Mesenchymal stem cell (in vitro differentiated cells and primary cell): ENCODE measurements at regions not wholly inside any gene's neighbourhood (a gene's known extent, or its start where the extent isn't known, plus 50 kb on each side); places are given as distances from the start of the nearest gene placed in this dataset.

ENCODE experiments used
- DNase-seq: peaks from one replicate; pipeline ENCODE4 v3.0.0-alpha.2; 2013
- H2AFZ ChIP-seq: one replicate; pipeline ENCODE4 v1.6.1; 2013; ENCODE audit warnings: low read depth, mild to moderate bottlenecking, control low read depth, inconsistent platforms, low read length, moderate library complexity
- H2AK5ac ChIP-seq: 2 replicates; pipeline ENCODE4 v1.6.1; 2013; ENCODE audit warnings: low read length, moderate library complexity, mild to moderate bottlenecking, inconsistent platforms; ENCODE audit not compliant: severe bottlenecking
- H2BK120ac ChIP-seq: one replicate; pipeline ENCODE4 v1.6.1; 2013; ENCODE audit warnings: low read depth, mild to moderate bottlenecking, inconsistent platforms, low read length, moderate library complexity
- H2BK12ac ChIP-seq, 2 experiments: one replicate each; pipeline ENCODE4 v1.6.1; 2013; ENCODE audit warnings: inconsistent platforms in 2 of 2, low read length in 2 of 2, mild to moderate bottlenecking in 2 of 2, moderate library complexity in 2 of 2, control low read depth in 1 of 2
- H2BK15ac ChIP-seq: one replicate; pipeline ENCODE4 v1.6.1; 2013; ENCODE audit warnings: mild to moderate bottlenecking, low read depth, inconsistent platforms; ENCODE audit not compliant: poor library complexity, severe bottlenecking
- H2BK5ac ChIP-seq: 2 replicates; pipeline ENCODE4 v1.6.1; 2013; ENCODE audit warnings: low read depth, mild to moderate bottlenecking, low read length, control low read depth, inconsistent platforms; ENCODE audit not compliant: poor library complexity, severe bottlenecking
- H3K14ac ChIP-seq, 2 experiments: one replicate each; pipeline ENCODE4 v1.6.1; 2013; ENCODE audit warnings: inconsistent platforms in 2 of 2, low read length in 2 of 2, control low read depth in 1 of 2, mild to moderate bottlenecking in 1 of 2, moderate library complexity in 1 of 2
- H3K18ac ChIP-seq, 2 experiments: one replicate each; pipeline ENCODE4 v1.6.1; 2013; ENCODE audit warnings: inconsistent platforms in 2 of 2, low read length in 2 of 2, control low read depth in 1 of 2, low read depth in 1 of 2, mild to moderate bottlenecking in 1 of 2
- H3K23ac ChIP-seq, 2 experiments: one replicate each; pipeline ENCODE4 v1.6.1; 2013; ENCODE audit warnings: inconsistent platforms in 2 of 2, low read length in 2 of 2, mild to moderate bottlenecking in 2 of 2, moderate library complexity in 2 of 2, control low read depth in 1 of 2
- H3K27ac ChIP-seq: 2 replicates; pipeline ENCODE4 v1.5.1; 2013; ENCODE audit warnings: mild to moderate bottlenecking, moderate library complexity, low read length, control low read depth, inconsistent platforms; ENCODE audit not compliant: poor library complexity, severe bottlenecking
- H3K27me3 ChIP-seq, 2 experiments: 2 replicates each; pipeline versions ENCODE4 v1.6.1 to v1.7.0; 2013; ENCODE audit warnings: low read length in 2 of 2, mild to moderate bottlenecking in 2 of 2, moderate library complexity in 2 of 2, control low read depth in 1 of 2, inconsistent platforms in 1 of 2; ENCODE audit not compliant: control insufficient read depth in 1 of 2, insufficient read depth in 1 of 2
- H3K36me3 ChIP-seq, 2 experiments: 2 replicates each; pipeline versions ENCODE4 v1.6.1 to v1.7.0; 2013; ENCODE audit warnings: low read length in 2 of 2, control low read depth in 1 of 2, inconsistent platforms in 1 of 2, low read depth in 1 of 2, mild to moderate bottlenecking in 1 of 2; ENCODE audit not compliant: insufficient read depth in 2 of 2, control insufficient read depth in 1 of 2
- H3K4ac ChIP-seq, 2 experiments: one replicate each; pipeline ENCODE4 v1.6.1; 2013; ENCODE audit warnings: inconsistent platforms in 2 of 2, low read length in 2 of 2, mild to moderate bottlenecking in 2 of 2, moderate library complexity in 2 of 2, control low read depth in 1 of 2, low read depth in 1 of 2
- H3K4me1 ChIP-seq: 2 replicates; pipeline ENCODE4 v1.6.1; 2013; ENCODE audit warnings: low read depth, low read length, control low read depth; ENCODE audit not compliant: control insufficient read depth, insufficient read depth
- H3K4me2 ChIP-seq: 2 replicates; pipeline ENCODE4 v1.6.1; 2013; ENCODE audit warnings: low read length, mild to moderate bottlenecking, inconsistent platforms; ENCODE audit not compliant: poor library complexity, severe bottlenecking
- H3K4me3 ChIP-seq, 2 experiments: 2 replicates each; pipeline versions ENCODE4 v1.5.1 to v1.7.0; 2013; ENCODE audit warnings: low read length in 2 of 2, mild to moderate bottlenecking in 2 of 2, control low read depth in 1 of 2, low read depth in 1 of 2; ENCODE audit not compliant: insufficient read depth in 1 of 2
- H3K79me1 ChIP-seq: replicated peaks from 2 replicates; pipeline ENCODE4 v1.6.1; 2013; ENCODE audit warnings: mild to moderate bottlenecking, control low read depth, low read length, inconsistent platforms; ENCODE audit not compliant: poor library complexity, severe bottlenecking
- H3K9ac ChIP-seq: 2 replicates; pipeline ENCODE4 v1.7.0; 2013; ENCODE audit warnings: mild to moderate bottlenecking, low read length, moderate library complexity
- H3K9me3 ChIP-seq: 2 replicates; pipeline ENCODE4 v1.7.0; 2013; ENCODE audit warnings: mild to moderate bottlenecking, low read length; ENCODE audit not compliant: control insufficient read depth
- H4K8ac ChIP-seq: one replicate; pipeline ENCODE4 v1.6.1; 2013; ENCODE audit warnings: inconsistent platforms, mild to moderate bottlenecking, low read length, moderate library complexity
- H4K91ac ChIP-seq: one replicate; pipeline ENCODE4 v1.6.1; 2013; ENCODE audit warnings: mild to moderate bottlenecking, low read length, inconsistent platforms
- WGBS: methylation state at CpG from one replicate; pipeline ENCODE4 v1.1.7; 2013; ENCODE audit warnings: mixed read lengths; 5-methylcytosine and 5-hydroxymethylcytosine counted together

GRCh38 chr18:47404845-47405244 lies 153.4 kb upstream of the SKOR2 start:
- H3K4me2 ChIP-seq = no peak overlapping the region
- H3K4me1 ChIP-seq = no peaks in the 10 kb centered on the region
- H2BK12ac ChIP-seq = no peak overlapping the region
- H3K36me3 ChIP-seq = no peaks in the 10 kb centered on the region
- H4K91ac ChIP-seq = no peak overlapping the region
- no peaks in the 10 kb centered on the region for H3K79me1 ChIP-seq
- H2BK120ac ChIP-seq = no peak overlapping the region
- H3K14ac ChIP-seq = no peak overlapping the region
- no peak overlapping the region for H3K18ac ChIP-seq
- H2AK5ac ChIP-seq = no peak overlapping the region
- H3K4ac ChIP-seq = no peak overlapping the region
- DNase-seq = no peak
- H3K4me3 ChIP-seq = no peak overlapping the region
- H4K8ac ChIP-seq = no peak overlapping the region
- H3K23ac ChIP-seq = no peak overlapping the region
- no peak overlapping the region for H3K9ac ChIP-seq
- peaks cover 0 to 17% of the 10 kb centered on the region in 2 experiments for H3K27me3 ChIP-seq
- WGBS = 87% methylated on average over 3 of the region's 3 CpGs
- H2AFZ ChIP-seq = no peak overlapping the region
- H2BK5ac ChIP-seq = no peak overlapping the region
- no peak overlapping the region for H2BK15ac ChIP-seq
- no peaks in the 10 kb centered on the region for H3K9me3 ChIP-seq
- H3K27ac ChIP-seq = no peak overlapping the region

GRCh38 chr18:47403949-47404348 lies 152.5 kb upstream of the SKOR2 start:
- no peak overlapping the region for H3K14ac ChIP-seq
- H3K18ac ChIP-seq = no peak overlapping the region
- no peaks in the 10 kb centered on the region for H3K36me3 ChIP-seq
- no peaks in the 10 kb centered on the region for H3K4me1 ChIP-seq
- no CpG with 5 or more reads among the region's 3 CpGs for WGBS
- H3K27ac ChIP-seq = no peak overlapping the region
- no peak overlapping the region for H2BK12ac ChIP-seq
- no peak overlapping the region for H4K8ac ChIP-seq
- H3K9me3 ChIP-seq = no peaks in the 10 kb centered on the region
- H3K4me3 ChIP-seq = no peak overlapping the region
- no peak for DNase-seq
- H2AK5ac ChIP-seq = no peak overlapping the region
- H3K4ac ChIP-seq = no peak overlapping the region
- H3K79me1 ChIP-seq = no peaks in the 10 kb centered on the region
- H3K27me3 ChIP-seq = peaks cover 0 to 21% of the 10 kb centered on the region in 2 experiments
- no peak overlapping the region for H2AFZ ChIP-seq
- no peak overlapping the region for H3K4me2 ChIP-seq
- no peak overlapping the region for H3K9ac ChIP-seq
- no peak overlapping the region for H2BK15ac ChIP-seq
- no peak overlapping the region for H2BK5ac ChIP-seq
- no peak overlapping the region for H4K91ac ChIP-seq
- no peak overlapping the region for H2BK120ac ChIP-seq
- H3K23ac ChIP-seq = no peak overlapping the region

- DNase-seq = no peak
- no peaks in the 10 kb centered on the region for H3K9me3 ChIP-seq
- H3K9ac ChIP-seq = no peak overlapping the region
- H2BK120ac ChIP-seq = no peak overlapping the region
- no peak overlapping the region for H3K4me2 ChIP-seq
- no peak overlapping the region for H2BK15ac ChIP-seq
- H2AK5ac ChIP-seq = no peak overlapping the region
- H3K18ac ChIP-seq = no peak overlapping the region
- H3K4me3 ChIP-seq = no peak overlapping the region
- no peak overlapping the region for H3K23ac ChIP-seq
- no peak overlapping the region for H4K8ac ChIP-seq
- no peak overlapping the region for H2BK5ac ChIP-seq
- H3K14ac ChIP-seq = no peak overlapping the region
- H3K27ac ChIP-seq = no peak overlapping the region
- H3K79me1 ChIP-seq = no peaks in the 10 kb centered on the region
- H3K27me3 ChIP-seq = peaks cover 0 to 21% of the 10 kb centered on the region in 2 experiments
- no peak overlapping the region for H4K91ac ChIP-seq
- H3K36me3 ChIP-seq = no peaks in the 10 kb centered on the region
- H2BK12ac ChIP-seq = no peak overlapping the region
- no peaks in the 10 kb centered on the region for H3K4me1 ChIP-seq
- 77% methylated on average over 8 of the region's 8 CpGs for WGBS
- no peak overlapping the region for H3K4ac ChIP-seq
- no peak overlapping the region for H2AFZ ChIP-seq
Measured at GRCh38 chr18:47403317-47403716, 151.9 kb upstream of the SKOR2 start.

GRCh38 chr18:47399475-47399874 lies 148.0 kb upstream of the SKOR2 start:
- H3K4me2 ChIP-seq = no peak overlapping the region
- no peak overlapping the region for H2AK5ac ChIP-seq
- H3K4ac ChIP-seq = no peak overlapping the region
- no peak overlapping the region for H4K8ac ChIP-seq
- no peak overlapping the region for H2BK120ac ChIP-seq
- H3K9me3 ChIP-seq = no peaks in the 10 kb centered on the region
- no peak overlapping the region for H3K4me3 ChIP-seq
- no peak overlapping the region for H3K14ac ChIP-seq
- no peaks in the 10 kb centered on the region for H3K4me1 ChIP-seq
- no peak overlapping the region for H2BK15ac ChIP-seq
- no peak overlapping the region for H3K23ac ChIP-seq
- DNase-seq = no peak
- H4K91ac ChIP-seq = no peak overlapping the region
- H3K18ac ChIP-seq = no peak overlapping the region
- H3K79me1 ChIP-seq = no peaks in the 10 kb centered on the region
- H3K27me3 ChIP-seq = peaks cover 0 to 20% of the 10 kb centered on the region in 2 experiments
- no peak overlapping the region for H2AFZ ChIP-seq
- no peak overlapping the region for H2BK5ac ChIP-seq
- no peak overlapping the region for H3K9ac ChIP-seq
- no peaks in the 10 kb centered on the region for H3K36me3 ChIP-seq
- H3K27ac ChIP-seq = no peak overlapping the region
- H2BK12ac ChIP-seq = no peak overlapping the region
- WGBS = 67% methylated on average over 1 of the region's 1 CpG
